ENCODE measurements at regions not wholly inside any gene's neighbourhood (a gene's known extent, or its start where the extent isn't known, plus 50 kb on each side); places are given as distances from the start of the nearest gene placed in this dataset.

- no peak overlapping the region for H2AFZ ChIP-seq (replicated peaks)
- H3K27me3 Mint-ChIP-seq (ENCODE audit: insufficient read depth, low read depth), result no peaks in the 10 kb centered on the region
- TF ChIP-seq EZH2 (IDR thresholded peaks at IDR 0.05) (no peak), EZH2phosphoT487 (IDR thresholded peaks at IDR 0.05) (no peak)
- TF ChIP-seq, protein P1, sequence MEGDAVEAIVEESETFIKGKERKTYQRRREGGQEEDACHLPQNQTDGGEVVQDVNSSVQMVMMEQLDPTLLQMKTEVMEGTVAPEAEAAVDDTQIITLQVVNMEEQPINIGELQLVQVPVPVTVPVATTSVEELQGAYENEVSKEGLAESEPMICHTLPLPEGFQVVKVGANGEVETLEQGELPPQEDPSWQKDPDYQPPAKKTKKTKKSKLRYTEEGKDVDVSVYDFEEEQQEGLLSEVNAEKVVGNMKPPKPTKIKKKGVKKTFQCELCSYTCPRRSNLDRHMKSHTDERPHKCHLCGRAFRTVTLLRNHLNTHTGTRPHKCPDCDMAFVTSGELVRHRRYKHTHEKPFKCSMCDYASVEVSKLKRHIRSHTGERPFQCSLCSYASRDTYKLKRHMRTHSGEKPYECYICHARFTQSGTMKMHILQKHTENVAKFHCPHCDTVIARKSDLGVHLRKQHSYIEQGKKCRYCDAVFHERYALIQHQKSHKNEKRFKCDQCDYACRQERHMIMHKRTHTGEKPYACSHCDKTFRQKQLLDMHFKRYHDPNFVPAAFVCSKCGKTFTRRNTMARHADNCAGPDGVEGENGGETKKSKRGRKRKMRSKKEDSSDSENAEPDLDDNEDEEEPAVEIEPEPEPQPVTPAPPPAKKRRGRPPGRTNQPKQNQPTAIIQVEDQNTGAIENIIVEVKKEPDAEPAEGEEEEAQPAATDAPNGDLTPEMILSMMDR (IDR thresholded peaks at IDR 0.05), result no peak
- H3K4me2 ChIP-seq, result no peak overlapping the region
- no peaks in the 10 kb centered on the region for H4K20me1 ChIP-seq (ENCODE audit: low read depth)
- no peaks in the 10 kb centered on the region for H3K36me3 Mint-ChIP-seq
- H3K4me1 ChIP-seq, result no peaks in the 10 kb centered on the region
- no peak for DNase-seq (ENCODE audit: low spot score)
- no peak overlapping the region for H3K27ac ChIP-seq
- no peaks in the 10 kb centered on the region for H3F3A ChIP-seq (ENCODE audit: low read depth)
- H3K36me3 ChIP-seq, result no peaks in the 10 kb centered on the region
- H3K4me3 Mint-ChIP-seq, result no peak overlapping the region
- H3K27me3 ChIP-seq, result no peaks in the 10 kb centered on the region
- H3K4me3 ChIP-seq, result no peak overlapping the region
- H3K79me2 ChIP-seq (ENCODE audit: low read depth), result no peaks in the 10 kb centered on the region
- no peaks in the 10 kb centered on the region for H3K9me3 Mint-ChIP-seq
- H3K9ac ChIP-seq, result no peak overlapping the region
- H3K4me1 Mint-ChIP-seq, result peaks cover 6% of the 10 kb centered on the region
- H3K9me3 ChIP-seq (ENCODE audit: low read depth), result no peaks in the 10 kb centered on the region
- no peak overlapping the region for H3K27ac Mint-ChIP-seq
These were observed 520.0 kb upstream of the CCDC196 start for GRCh38 chr14:65966188-65966587.

GRCh38 chr14:65972346-65972870, 513.8 kb upstream of the CCDC196 start:
- H4K20me1 ChIP-seq (ENCODE audit: low read depth), result no peaks in the 10 kb centered on the region
- H3K27me3 Mint-ChIP-seq (ENCODE audit: insufficient read depth, low read depth), result no peaks in the 10 kb centered on the region
- no peak for DNase-seq (ENCODE audit: low spot score)
- H3K36me3 ChIP-seq, result no peaks in the 10 kb centered on the region
- H3K27ac ChIP-seq, result no peak overlapping the region
- H3K4me3 ChIP-seq, result no peak overlapping the region
- no peaks in the 10 kb centered on the region for H3K79me2 ChIP-seq (ENCODE audit: low read depth)
- H3K27me3 ChIP-seq, result no peaks in the 10 kb centered on the region
- no peaks in the 10 kb centered on the region for H3K36me3 Mint-ChIP-seq
- H3K4me1 Mint-ChIP-seq, result peaks cover 10% of the 10 kb centered on the region
- no peak overlapping the region for H3K4me2 ChIP-seq
- peaks cover 21% of the 10 kb centered on the region for H3K4me1 ChIP-seq
- no peaks in the 10 kb centered on the region for H3K9me3 ChIP-seq (ENCODE audit: low read depth)
- no peak overlapping the region for H3K4me3 Mint-ChIP-seq
- no peak overlapping the region for H2AFZ ChIP-seq (replicated peaks)
- H3K27ac Mint-ChIP-seq, result no peak overlapping the region
- no peak overlapping the region for H3K9ac ChIP-seq
- H3K9me3 Mint-ChIP-seq, result no peaks in the 10 kb centered on the region
- TF ChIP-seq EZH2phosphoT487 (IDR thresholded peaks at IDR 0.05) (no peak), EZH2 (IDR thresholded peaks at IDR 0.05) (no peak)
- TF ChIP-seq, protein P1 (IDR thresholded peaks at IDR 0.05), result no peak
- no peaks in the 10 kb centered on the region for H3F3A ChIP-seq (ENCODE audit: low read depth)

DNA sequence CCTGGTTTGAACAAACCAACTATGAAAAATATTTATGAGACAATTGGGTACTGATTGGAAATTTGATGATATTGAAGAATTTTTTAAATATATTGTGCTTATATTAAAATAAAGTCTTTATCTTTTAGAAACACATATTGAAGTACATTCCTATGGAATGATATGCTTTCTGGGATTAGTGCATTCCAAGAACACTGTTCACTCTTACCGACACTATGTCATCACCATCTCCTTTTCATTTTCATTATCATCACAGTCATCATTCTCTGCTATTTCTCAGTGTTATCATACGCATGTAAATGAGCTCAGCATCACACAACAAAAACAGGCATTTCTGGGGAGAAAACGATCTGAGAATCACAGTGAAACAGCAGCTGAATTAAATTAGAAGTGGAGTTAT, 513.3 kb upstream of the CCDC196 start:
- no peak for DNase-seq (ENCODE audit: low spot score)
- no peaks in the 10 kb centered on the region for H3K27me3 Mint-ChIP-seq (ENCODE audit: insufficient read depth, low read depth)
- H3K4me2 ChIP-seq, result no peak overlapping the region

More for the DNA sequence above, 513.3 kb upstream of the CCDC196 start:
- Mint-ChIP-seq H3K4me1 (peaks cover 10% of the 10 kb centered on the region), H3K27ac (no peak overlapping the region), H3K36me3 (no peaks in the 10 kb centered on the region), H3K4me3 (no peak overlapping the region), H3K9me3 (no peaks in the 10 kb centered on the region)
- H3F3A ChIP-seq (ENCODE audit: low read depth), result no peaks in the 10 kb centered on the region
- no peaks in the 10 kb centered on the region for H3K36me3 ChIP-seq
- no peak overlapping the region for H2AFZ ChIP-seq (replicated peaks)
- no peaks in the 10 kb centered on the region for H3K27me3 ChIP-seq
- H3K9me3 ChIP-seq (ENCODE audit: low read depth), result no peaks in the 10 kb centered on the region
- no peaks in the 10 kb centered on the region for H3K79me2 ChIP-seq (ENCODE audit: low read depth)
- no peak for TF ChIP-seq EZH2phosphoT487 (IDR thresholded peaks at IDR 0.05)
- TF ChIP-seq, protein P1 (IDR thresholded peaks at IDR 0.05), result no peak
- no peak for TF ChIP-seq EZH2 (IDR thresholded peaks at IDR 0.05)
- H3K4me3 ChIP-seq, result no peak overlapping the region
- H4K20me1 ChIP-seq (ENCODE audit: low read depth), result no peaks in the 10 kb centered on the region
- H3K9ac ChIP-seq, result no peak overlapping the region
- peaks cover 21% of the 10 kb centered on the region for H3K4me1 ChIP-seq
- no peak overlapping the region for H3K27ac ChIP-seq

Measured in neural progenitor cell (in vitro differentiated cells).